Pancreas (tissue), 10 donors: ENCODE measurements at regions not wholly inside any gene's neighbourhood (a gene's known extent, or its start where the extent isn't known, plus 50 kb on each side); places are given as distances from the start of the nearest gene placed in this dataset.

Source experiments
- ATAC-seq, 4 donors: fragments of 200-7000 bp; cut with Tn5 transposase; one replicate each; pipeline versions ENCODE4 v1.8.0 to v1.9.1; 2020; ENCODE audit warnings: mild to moderate bottlenecking in 4 of 4, moderate library complexity in 4 of 4
- DNase-seq, 6 donors: peaks; one replicate each; pipeline ENCODE4 v3.0.0-alpha.2; 2020
- FAIRE-seq: peaks from 2 replicates; lab custom pipeline; 2012; peaks lifted over from hg19 to GRCh38; lab: Jason Lieb, UNC
- H3K27ac ChIP-seq, 4 donors: fragments of 200-600 bp; sonication (generic); 1 replicate in 3 of 4; 2 replicates in 1 of 4; pipeline versions ENCODE4 v1.5.0 to v1.8.0; 2020
- H3K27me3 ChIP-seq, 4 donors: fragments of 200-600 bp; one replicate each; pipeline ENCODE4 v1.8.0; 2021
- H3K36me3 ChIP-seq, 3 donors: fragments of 200-600 bp; sonication (generic) in 1 of 3; one replicate each; pipeline versions ENCODE4 v1.5.0 to v1.8.0; 2020 to 2021
- H3K4me1 ChIP-seq, 3 donors: fragments of 200-600 bp; one replicate each; pipeline ENCODE4 v1.8.0; 2021
- H3K4me3 ChIP-seq, 4 donors: fragments of 200-600 bp; sonication (generic) in 2 of 4; one replicate each; pipeline versions ENCODE4 v1.5.0 to v1.8.0; 2020 to 2021
- H3K9me3 ChIP-seq, 4 donors: fragments of 200-600 bp; one replicate each; pipeline ENCODE4 v1.8.0; 2021
- CTCF ChIP-seq, 4 donors: fragments of 200-600 bp; sonication (generic) in 3 of 4; IDR thresholded peaks; one replicate each; pipeline versions ENCODE4 v1.5.0 to v1.8.0; 2021; ENCODE audit warnings: antibody characterized with exemption in 4 of 4
- WGBS, 2 donors: extraction: QIAGEN DNeasy Blood & Tissue Kit; methylation state at CpG; one replicate each; pipeline ENCODE4 v1.1.7; 2013; 5-methylcytosine and 5-hydroxymethylcytosine counted together
- intact Hi-C, 3 donors: fragments of 100-400 bp; cut with DNase I; formaldehyde crosslinking; loops; one replicate each; pipeline versions ENCODE4 v1.11.1 to v1.14.2; 2022
- donor health status: healthy with polysubstance abuse.
- donor health status: DM: no; HTN: no; CAD: no; lungs with moderate emphysema.
- donor health status: DM: no; HTN: no; CAD: no.
- donor health status: control.
- donor health status: control.
- donor health status: Bipolar disorder and iron deficiency.
- donor health status: DM: yes; HTN: yes; CAD: no.
- donor health status: DM: no; HTN: no; CAD: no.
- donor health status: DM: no; HTN: no; CAD: no.
- donor health status: DM: yes; HTN: yes; CAD: no.

GRCh38 chr15:92268900-92269299 is 124.8 kb upstream of the ST8SIA2 start:
- ATAC-seq (no peak), DNase-seq (no peak), FAIRE-seq (no peak)
- 48 to 61% methylated on average over 3 of the region's 3 CpGs for WGBS, 2 donors
- peaks cover 0 to 5% (median 0%) of the 10 kb centered on the region in 4 donors for H3K27me3 ChIP-seq
- no peak overlapping the region for H3K27ac ChIP-seq
- no peak overlapping the region for H3K4me3 ChIP-seq
- TF ChIP-seq CTCF (IDR thresholded peaks at IDR 0.05) = no peak
- intact Hi-C loops = no loop called here
- H3K36me3 ChIP-seq = no peaks in the 10 kb centered on the region
- H3K4me1 ChIP-seq = no peaks in the 10 kb centered on the region
- no peaks in the 10 kb centered on the region for H3K9me3 ChIP-seq

DNA sequence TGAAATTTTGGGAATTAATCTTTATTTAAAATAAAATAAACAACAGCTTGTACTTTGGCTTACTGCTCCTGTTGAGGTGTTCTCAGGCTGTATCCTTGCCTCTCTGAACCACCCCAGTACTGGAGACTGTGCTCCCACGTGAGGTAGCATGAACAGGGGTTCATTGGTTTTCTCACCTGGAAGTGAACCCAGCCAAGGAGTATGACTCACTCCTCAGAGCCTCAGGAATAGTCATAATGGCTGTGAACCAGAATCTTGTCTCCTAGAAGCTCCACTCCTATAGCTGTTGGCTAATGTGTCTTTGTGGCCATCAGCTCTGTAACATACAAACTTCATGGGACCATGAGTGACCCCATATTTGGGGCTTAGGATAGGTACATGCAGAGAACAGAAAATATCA is 122.5 kb upstream of the ST8SIA2 start:
- Histone ChIP-seq H3K36me3 (no peaks in the 10 kb centered on the region), H3K27me3 (peaks cover 0 to 5% (median 0%) of the 10 kb centered on the region in 4 donors), H3K9me3 (no peaks in the 10 kb centered on the region), H3K27ac (no peak overlapping the region), H3K4me3 (no peak overlapping the region), H3K4me1 (no peaks in the 10 kb centered on the region)
- intact Hi-C loops = loop anchor here in 1 of 3 donors (10.0 kb wide), 1 partner anchor 444 kb away; no protein-coding TSS in a partner anchor
- WGBS, 2 donors = 55 to 70% methylated on average over 1 of the region's 1 CpG
- no peak for ATAC-seq
- DNase-seq = no peak
- no peak for FAIRE-seq
- TF ChIP-seq CTCF (IDR thresholded peaks at IDR 0.05) = no peak

- no peak for ATAC-seq
- no peak overlapping the region for H3K27ac ChIP-seq
Observed at GRCh38 chr15:92272106-92272505, 121.6 kb upstream of the ST8SIA2 start.

DNA sequence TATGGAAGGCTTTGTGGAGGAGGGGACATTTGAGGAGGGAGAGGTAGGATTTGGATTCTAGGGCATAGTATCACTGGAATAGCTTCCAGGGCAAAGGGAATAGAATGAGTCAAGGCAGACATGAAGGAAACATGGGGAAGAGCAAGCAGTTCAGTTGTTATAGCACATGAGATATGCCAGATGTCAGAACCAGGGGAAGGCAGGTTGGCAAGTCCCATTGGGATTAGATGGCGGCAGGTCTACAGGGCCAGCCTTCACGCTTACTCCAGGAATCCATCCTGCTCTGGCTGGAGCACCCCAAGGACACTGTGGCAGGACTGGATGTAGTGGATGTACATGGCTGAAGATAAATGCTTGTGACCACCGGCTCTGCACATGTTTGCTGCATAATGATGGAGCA is 120.4 kb upstream of the ST8SIA2 start:
- Histone ChIP-seq H3K4me3 (no peak overlapping the region), H3K27ac (no peak overlapping the region), H3K9me3 (no peaks in the 10 kb centered on the region), H3K27me3 (no peaks in the 10 kb centered on the region), H3K4me1 (no peaks in the 10 kb centered on the region), H3K36me3 (no peaks in the 10 kb centered on the region)
- FAIRE-seq = no peak
- ATAC-seq = no peak
- 74 to 80% methylated on average over 3 of the region's 3 CpGs for WGBS, 2 donors
- intact Hi-C loops = loop anchor here in 1 of 3 donors (10.0 kb wide), 1 partner anchor 442 kb away; no protein-coding TSS in a partner anchor
- no peak for DNase-seq
- no peak for TF ChIP-seq CTCF (IDR thresholded peaks at IDR 0.05)

More at GRCh38 chr15:92272106-92272505, 121.6 kb upstream of the ST8SIA2 start:
- peaks cover 0 to 5% (median 0%) of the 10 kb centered on the region in 4 donors for H3K27me3 ChIP-seq
- FAIRE-seq = no peak
- H3K4me1 ChIP-seq = no peaks in the 10 kb centered on the region
- no peaks in the 10 kb centered on the region for H3K36me3 ChIP-seq
- no peak overlapping the region for H3K4me3 ChIP-seq
- no peak for DNase-seq
- intact Hi-C loops = loop anchor here in 1 of 3 donors (10.0 kb wide), 1 partner anchor 443 kb away; no protein-coding TSS in a partner anchor
- no peaks in the 10 kb centered on the region for H3K9me3 ChIP-seq
- TF ChIP-seq CTCF (IDR thresholded peaks at IDR 0.05) = no peak
- WGBS, 2 donors = 89 to 100% methylated on average over 1 of the region's 1 CpG

GRCh38 chr15:92273723-92274122 is 120.0 kb upstream of the ST8SIA2 start:
- no peak for DNase-seq
- no peak for FAIRE-seq
- WGBS, 2 donors = 42 to 45% methylated on average over 6 of the region's 6 CpGs

More at GRCh38 chr15:92273723-92274122, 120.0 kb upstream of the ST8SIA2 start:
- Histone ChIP-seq H3K4me1 (no peaks in the 10 kb centered on the region), H3K36me3 (no peaks in the 10 kb centered on the region), H3K9me3 (no peaks in the 10 kb centered on the region), H3K4me3 (no peak overlapping the region), H3K27me3 (no peaks in the 10 kb centered on the region), H3K27ac (no peak overlapping the region)
- no peak for TF ChIP-seq CTCF (IDR thresholded peaks at IDR 0.05)
- ATAC-seq = no peak
- intact Hi-C loops = loop anchor here in 1 of 3 donors (10.0 kb wide), 1 partner anchor 441 kb away; no protein-coding TSS in a partner anchor
